ENCODE measurements at regions not wholly inside any gene's neighbourhood (a gene's known extent, or its start where the extent isn't known, plus 50 kb on each side); places are given as distances from the start of the nearest gene placed in this dataset.
A peak's percentile ranks its signal among the peaks of the same experiment; 100 is the strongest.
"Not testable (repeated sequence)": the region's sequence is repeated elsewhere in the genome, so short reads cannot be mapped to it uniquely, and the experiment has no call there.

GRCh38 chr5:27144456-27144855 is 106.1 kb upstream of the CDH9 start:
- no peak for DNase-seq (ENCODE audit: low read depth)

- DNase-seq (ENCODE audit: low read depth), result no peak
Measured at GRCh38 chr5:27140831-27141230, 102.4 kb upstream of the CDH9 start.

- DNase-seq (ENCODE audit: low read depth), result peak; percentile 71
Measured at GRCh38 chr5:27130587-27130986, 92.2 kb upstream of the CDH9 start.

GRCh38 chr5:27129926-27130325 is 91.5 kb upstream of the CDH9 start:
- no peak for DNase-seq (ENCODE audit: low read depth)

GRCh38 chr5:27125856-27126255 is 87.5 kb upstream of the CDH9 start:
- peak; percentile 93 for DNase-seq (ENCODE audit: low read depth)

GRCh38 chr5:27124590-27124989 is 86.2 kb upstream of the CDH9 start:
- DNase-seq (ENCODE audit: low read depth), result peak; percentile 57

- DNase-seq (ENCODE audit: low read depth), result not testable (repeated sequence)
Measured at GRCh38 chr5:27119736-27120321, 81.4 kb upstream of the CDH9 start.

GRCh38 chr5:27103486-27103885 is 65.1 kb upstream of the CDH9 start:
- DNase-seq (ENCODE audit: low read depth), result no peak

GRCh38 chr5:27095761-27096160 is 57.4 kb upstream of the CDH9 start:
- DNase-seq (ENCODE audit: low read depth), result not testable (repeated sequence)

- no peak for DNase-seq (ENCODE audit: low read depth)
Measured at GRCh38 chr5:27093279-27093678, 54.9 kb upstream of the CDH9 start.

GRCh38 chr5:27091858-27092257 is 53.5 kb upstream of the CDH9 start:
- no peak for DNase-seq (ENCODE audit: low read depth)

- DNase-seq (ENCODE audit: low read depth), result not testable (repeated sequence)
Measured at GRCh38 chr5:27088822-27089221, 50.4 kb upstream of the CDH9 start.

Data from amniotic epithelial cell (primary cell).